ENCODE measurements at regions not wholly inside any gene's neighbourhood (a gene's known extent, or its start where the extent isn't known, plus 50 kb on each side); places are given as distances from the start of the nearest gene placed in this dataset.

GRCh38 chr4:160194716-160195115 is 1091.8 kb downstream of the RAPGEF2 start:
- Histone ChIP-seq H3K4me3 (no peak overlapping the region), H3K9me3 (no peaks in the 10 kb centered on the region), H3K4me1 (ENCODE audit: low read depth) (no peaks in the 10 kb centered on the region), H3K36me3 (ENCODE audit: low read depth) (no peaks in the 10 kb centered on the region)
- TF ChIP-seq CTCF (IDR thresholded peaks at IDR 0.05), result no peak
- no peak for ATAC-seq
- peak in 1 of 3 donors; percentile 8 for DNase-seq
- intact Hi-C loops (cut with DNase I, micrococcal nuclease), result no loop called here

- no peaks in the 10 kb centered on the region for H3K36me3 ChIP-seq (ENCODE audit: low read depth)
Measured at GRCh38 chr4:160202802-160203201, 1099.9 kb downstream of the RAPGEF2 start.

GRCh38 chr4:160212078-160212477 is 1109.2 kb downstream of the RAPGEF2 start:
- ATAC-seq (no peak), DNase-seq (no peak)
- no peak overlapping the region for H3K4me3 ChIP-seq
- no peaks in the 10 kb centered on the region for H3K36me3 ChIP-seq (ENCODE audit: low read depth)
- TF ChIP-seq CTCF (IDR thresholded peaks at IDR 0.05), result no peak
- H3K4me1 ChIP-seq (ENCODE audit: low read depth), result no peaks in the 10 kb centered on the region
- intact Hi-C loops (cut with DNase I, micrococcal nuclease), result no loop called here
- no peaks in the 10 kb centered on the region for H3K9me3 ChIP-seq

More at GRCh38 chr4:160202802-160203201, 1099.9 kb downstream of the RAPGEF2 start:
- Histone ChIP-seq H3K4me3 (no peak overlapping the region), H3K4me1 (ENCODE audit: low read depth) (no peaks in the 10 kb centered on the region), H3K9me3 (no peaks in the 10 kb centered on the region)
- intact Hi-C loops (cut with DNase I, micrococcal nuclease), result no loop called here
- ATAC-seq (no peak), DNase-seq (no peak)
- no peak for TF ChIP-seq CTCF (IDR thresholded peaks at IDR 0.05)

GRCh38 chr4:160213366-160213765 is 1110.5 kb downstream of the RAPGEF2 start:
- H3K36me3 ChIP-seq (ENCODE audit: low read depth), result no peaks in the 10 kb centered on the region
- H3K4me3 ChIP-seq, result no peak overlapping the region
- intact Hi-C loops (cut with DNase I, micrococcal nuclease), result no loop called here
- DNase-seq (no peak), ATAC-seq (no peak)
- TF ChIP-seq CTCF (IDR thresholded peaks at IDR 0.05), result no peak
- no peaks in the 10 kb centered on the region for H3K4me1 ChIP-seq (ENCODE audit: low read depth)
- H3K9me3 ChIP-seq, result no peaks in the 10 kb centered on the region

GRCh38 chr4:160217352-160217751 is 1114.5 kb downstream of the RAPGEF2 start:
- ATAC-seq (no peak), DNase-seq (no peak)
- no peaks in the 10 kb centered on the region for H3K36me3 ChIP-seq (ENCODE audit: low read depth)
- no peak for TF ChIP-seq CTCF (IDR thresholded peaks at IDR 0.05)
- peaks cover 6% of the 10 kb centered on the region for H3K9me3 ChIP-seq
- H3K4me1 ChIP-seq (ENCODE audit: low read depth), result no peaks in the 10 kb centered on the region
- no peak overlapping the region for H3K4me3 ChIP-seq
- intact Hi-C loops (cut with DNase I, micrococcal nuclease), result no loop called here

- no peak for ATAC-seq
- TF ChIP-seq CTCF (IDR thresholded peaks at IDR 0.05), result no peak
Measured at GRCh38 chr4:160224049-160224448, 1121.2 kb downstream of the RAPGEF2 start.

More at GRCh38 chr4:160224049-160224448, 1121.2 kb downstream of the RAPGEF2 start:
- intact Hi-C loops (cut with DNase I, micrococcal nuclease), result no loop called here
- Histone ChIP-seq H3K9me3 (peaks cover 6% of the 10 kb centered on the region), H3K4me1 (ENCODE audit: low read depth) (no peaks in the 10 kb centered on the region), H3K36me3 (ENCODE audit: low read depth) (no peaks in the 10 kb centered on the region), H3K4me3 (no peak overlapping the region)
- DNase-seq, result no peak

Data from mucosa of descending colon (tissue), 3 donors.